ENCODE measurements at regions not wholly inside any gene's neighbourhood (a gene's known extent, or its start where the extent isn't known, plus 50 kb on each side); places are given as distances from the start of the nearest gene placed in this dataset.
A peak's percentile ranks its signal among the peaks of the same experiment; 100 is the strongest.
"Not testable (repeated sequence)": the region's sequence is repeated elsewhere in the genome, so short reads cannot be mapped to it uniquely, and the experiment has no call there.

DNA sequence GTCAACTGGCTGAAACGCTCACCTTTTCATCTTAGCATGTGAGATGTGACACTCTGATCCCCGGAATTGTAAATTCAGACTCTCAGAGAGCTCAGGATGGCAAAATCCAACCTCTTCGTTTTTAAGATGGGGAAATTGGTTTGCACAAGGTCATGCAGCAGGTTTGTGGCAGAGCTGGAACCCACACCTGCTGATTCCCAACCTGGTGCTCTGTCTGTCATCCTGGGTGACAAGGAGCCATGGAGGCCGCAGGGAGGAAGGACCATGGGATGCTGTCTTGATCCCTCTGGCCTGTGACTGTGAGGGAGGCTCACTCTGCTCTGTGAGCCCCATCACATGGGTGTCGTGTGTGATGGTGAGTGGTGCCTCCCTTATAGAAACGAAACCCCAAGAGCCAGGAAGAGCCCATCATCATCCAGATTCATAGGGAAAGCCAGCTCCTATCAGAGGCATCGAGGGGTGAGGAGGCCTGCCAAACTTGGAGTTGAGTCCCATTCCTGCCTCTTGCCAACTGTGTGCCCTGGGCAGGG, 87.4 kb upstream of the SYT13 start:
- Histone ChIP-seq H3K4me1 (ENCODE audit: control insufficient read depth in 1 of 2, insufficient read depth in 2 of 2, low read length in 2 of 2) (no peaks in the 10 kb centered on the region), H3K27me3 (ENCODE audit: control insufficient read depth in 1 of 2, insufficient read depth in 2 of 2, low read length in 1 of 2) (no peaks in the 10 kb centered on the region), H3K9me3 (ENCODE audit: control insufficient read depth, low read length) (no peaks in the 10 kb centered on the region), H3K27ac (ENCODE audit: low read depth in 1 of 2, low read length in 2 of 2) (no peak overlapping the region), H3K36me3 (ENCODE audit: control insufficient read depth in 1 of 2, insufficient read depth in 2 of 2, low read length in 1 of 2) (no peaks in the 10 kb centered on the region), H3K4me3 (ENCODE audit: low read length in 2 of 2) (no peak overlapping the region)
- ATAC-seq (ENCODE audit: low FRiP score) = no peak
- WGBS, 2 donors = 89 to 91% methylated on average over 7 of the region's 7 CpGs
- intact Hi-C loops (cut with DNase I) = no loop called here
- no peak for DNase-seq

DNA sequence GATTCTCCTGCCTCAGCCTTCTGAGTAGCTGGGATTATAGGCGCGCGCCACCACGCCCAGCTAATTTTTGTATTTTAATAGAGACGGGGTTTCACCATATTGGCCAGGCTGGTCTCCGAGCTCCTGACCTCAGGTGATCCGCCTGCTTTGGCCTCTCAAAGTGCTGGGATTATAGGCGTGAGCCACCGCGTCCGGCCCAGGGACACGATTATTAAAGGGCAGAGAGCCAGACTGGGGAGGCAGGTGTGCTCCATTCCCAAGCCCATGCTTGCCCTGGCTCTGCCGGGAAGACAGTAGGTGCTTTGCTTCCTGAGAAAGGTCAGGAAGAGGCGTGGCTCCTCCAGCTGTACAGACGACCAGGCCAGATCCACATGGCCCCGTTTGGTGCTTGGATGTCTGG, 86.3 kb upstream of the SYT13 start:
- 87 to 94% methylated on average over 16 of the region's 16 CpGs for WGBS, 2 donors
- H3K4me1 ChIP-seq (ENCODE audit: control insufficient read depth in 1 of 2, insufficient read depth in 2 of 2, low read length in 2 of 2); H3K36me3 ChIP-seq (ENCODE audit: control insufficient read depth in 1 of 2, insufficient read depth in 2 of 2, low read length in 1 of 2); H3K9me3 ChIP-seq (ENCODE audit: control insufficient read depth, low read length); H3K4me3 ChIP-seq (ENCODE audit: low read length in 2 of 2); intact Hi-C loops (cut with DNase I); DNase-seq; H3K27ac ChIP-seq (ENCODE audit: low read depth in 1 of 2, low read length in 2 of 2); ATAC-seq (ENCODE audit: low FRiP score); H3K27me3 ChIP-seq (ENCODE audit: control insufficient read depth in 1 of 2, insufficient read depth in 2 of 2, low read length in 1 of 2): not testable (repeated sequence)

DNA sequence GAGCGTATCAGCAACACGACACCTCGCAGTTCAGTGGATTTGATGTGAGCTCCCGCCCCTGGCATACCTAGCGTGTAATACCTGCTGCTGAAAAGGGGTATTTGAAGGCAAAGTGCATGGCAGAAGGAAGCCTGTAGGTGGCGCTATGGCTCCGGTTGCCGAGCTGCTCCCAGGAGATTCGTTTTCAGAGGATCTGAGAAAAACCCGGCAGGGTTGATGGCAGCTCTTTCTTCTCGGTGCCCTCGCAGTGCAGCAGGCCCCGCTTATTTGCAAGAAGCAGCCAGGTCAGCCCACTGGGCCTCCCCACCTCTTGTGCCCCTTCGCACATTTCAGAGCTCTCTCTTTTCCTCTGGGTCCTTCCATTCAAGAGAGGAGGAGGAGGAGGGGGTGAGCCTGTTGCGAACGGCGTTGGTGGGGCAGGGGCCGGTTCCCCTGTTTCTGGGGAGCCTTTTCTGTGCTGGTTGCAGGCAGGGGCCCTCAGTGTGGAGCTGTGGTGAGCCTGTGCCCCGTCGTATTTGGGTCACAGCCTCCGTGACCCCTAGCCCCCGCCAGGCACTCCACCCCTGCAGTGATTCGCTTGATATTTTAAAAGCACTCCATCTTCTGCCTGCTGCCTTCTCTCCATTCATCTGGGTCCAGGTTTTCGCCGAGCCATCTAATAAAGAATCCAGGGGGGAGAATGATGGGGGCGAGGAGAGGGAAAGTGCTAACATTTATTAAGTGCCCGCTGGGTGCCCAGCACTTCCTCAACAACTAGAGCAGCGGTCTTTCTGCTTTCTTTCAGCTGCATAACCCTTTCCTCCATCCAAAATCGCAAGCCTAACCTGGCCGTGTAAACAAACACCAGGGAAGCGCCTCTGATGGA, 85.3 kb upstream of the SYT13 start:
- 36 to 37% methylated on average over 31 of the region's 31 CpGs for WGBS, 2 donors
- peak; percentile 75 to 84 for DNase-seq

DNA sequence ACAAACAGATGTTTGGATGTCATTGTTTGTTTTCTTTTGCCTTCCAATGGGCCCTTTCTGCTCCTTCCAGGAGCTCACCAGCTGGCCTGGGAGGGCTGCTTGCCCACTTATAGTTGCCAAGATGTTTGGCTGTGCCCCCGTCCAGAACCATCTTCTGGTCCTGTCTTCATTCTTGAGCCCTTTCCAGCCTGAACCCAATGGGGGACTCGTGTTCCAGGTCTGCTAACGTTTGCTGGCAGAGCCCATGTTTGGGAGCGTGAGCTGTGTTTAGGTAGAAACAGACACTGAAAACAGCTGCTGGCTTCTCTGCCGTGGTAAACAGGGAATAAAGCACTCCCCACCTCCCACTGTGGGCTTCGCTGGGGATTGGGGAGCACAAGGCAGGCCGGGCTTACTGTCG, 83.2 kb upstream of the SYT13 start:
- Histone ChIP-seq H3K27me3 (ENCODE audit: control insufficient read depth in 1 of 2, insufficient read depth in 2 of 2, low read length in 1 of 2) (no peaks in the 10 kb centered on the region), H3K27ac (ENCODE audit: low read depth in 1 of 2, low read length in 2 of 2) (no peak overlapping the region), H3K9me3 (ENCODE audit: control insufficient read depth, low read length) (no peaks in the 10 kb centered on the region), H3K4me1 (ENCODE audit: control insufficient read depth in 1 of 2, insufficient read depth in 2 of 2, low read length in 2 of 2) (no peaks in the 10 kb centered on the region), H3K4me3 (ENCODE audit: low read length in 2 of 2) (no peak overlapping the region), H3K36me3 (ENCODE audit: control insufficient read depth in 1 of 2, insufficient read depth in 2 of 2, low read length in 1 of 2) (no peaks in the 10 kb centered on the region)
- WGBS, 2 donors = 71 to 76% methylated on average over 8 of the region's 8 CpGs
- intact Hi-C loops (cut with DNase I) = no loop called here
- ATAC-seq (ENCODE audit: low FRiP score) (no peak), DNase-seq (no peak)

More for the DNA sequence above, 85.3 kb upstream of the SYT13 start:
- ATAC-seq (ENCODE audit: low FRiP score) = no peak
- no peaks in the 10 kb centered on the region for H3K4me1 ChIP-seq (ENCODE audit: control insufficient read depth in 1 of 2, insufficient read depth in 2 of 2, low read length in 2 of 2)
- H3K9me3 ChIP-seq (ENCODE audit: control insufficient read depth, low read length) = no peaks in the 10 kb centered on the region
- no peaks in the 10 kb centered on the region for H3K27me3 ChIP-seq (ENCODE audit: control insufficient read depth in 1 of 2, insufficient read depth in 2 of 2, low read length in 1 of 2)
- no peaks in the 10 kb centered on the region for H3K36me3 ChIP-seq (ENCODE audit: control insufficient read depth in 1 of 2, insufficient read depth in 2 of 2, low read length in 1 of 2)
- no peak overlapping the region for H3K4me3 ChIP-seq (ENCODE audit: low read length in 2 of 2)
- intact Hi-C loops (cut with DNase I) = loop anchor here (2.0 kb wide), 3 partner anchors 283 to 401 kb away; no protein-coding TSS in a partner anchor
- H3K27ac ChIP-seq (ENCODE audit: low read depth in 1 of 2, low read length in 2 of 2) = no peak overlapping the region

DNA sequence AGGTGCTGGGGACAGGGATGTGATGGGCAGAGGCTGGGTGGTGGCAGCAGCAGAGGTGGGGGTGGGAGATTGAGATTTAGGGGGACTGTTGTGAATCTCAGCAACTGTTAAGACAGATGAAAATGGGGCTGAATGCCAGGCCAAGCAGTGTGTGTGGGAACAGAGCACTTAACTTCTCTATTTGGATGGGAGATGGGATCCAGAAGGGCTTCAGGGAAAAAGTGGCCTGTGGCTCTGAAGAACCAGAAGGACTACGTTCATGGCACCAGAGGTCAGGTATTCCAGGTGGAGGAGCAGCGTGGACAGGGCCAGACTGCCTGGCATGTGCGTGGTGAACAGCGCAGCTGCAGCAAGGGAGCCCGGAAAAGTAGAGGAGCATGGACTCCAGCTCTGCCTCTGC, 82.6 kb upstream of the SYT13 start:
- H3K27ac ChIP-seq (ENCODE audit: low read depth in 1 of 2, low read length in 2 of 2) = no peak overlapping the region
- ATAC-seq (ENCODE audit: low FRiP score) = no peak
- no peaks in the 10 kb centered on the region for H3K36me3 ChIP-seq (ENCODE audit: control insufficient read depth in 1 of 2, insufficient read depth in 2 of 2, low read length in 1 of 2)
- H3K4me1 ChIP-seq (ENCODE audit: control insufficient read depth in 1 of 2, insufficient read depth in 2 of 2, low read length in 2 of 2) = no peaks in the 10 kb centered on the region
- no peak for DNase-seq
- no peaks in the 10 kb centered on the region for H3K27me3 ChIP-seq (ENCODE audit: control insufficient read depth in 1 of 2, insufficient read depth in 2 of 2, low read length in 1 of 2)
- H3K9me3 ChIP-seq (ENCODE audit: control insufficient read depth, low read length) = no peaks in the 10 kb centered on the region
- intact Hi-C loops (cut with DNase I) = no loop called here
- H3K4me3 ChIP-seq (ENCODE audit: low read length in 2 of 2) = no peak overlapping the region
- 93 to 98% methylated on average over 5 of the region's 5 CpGs for WGBS, 2 donors

DNA sequence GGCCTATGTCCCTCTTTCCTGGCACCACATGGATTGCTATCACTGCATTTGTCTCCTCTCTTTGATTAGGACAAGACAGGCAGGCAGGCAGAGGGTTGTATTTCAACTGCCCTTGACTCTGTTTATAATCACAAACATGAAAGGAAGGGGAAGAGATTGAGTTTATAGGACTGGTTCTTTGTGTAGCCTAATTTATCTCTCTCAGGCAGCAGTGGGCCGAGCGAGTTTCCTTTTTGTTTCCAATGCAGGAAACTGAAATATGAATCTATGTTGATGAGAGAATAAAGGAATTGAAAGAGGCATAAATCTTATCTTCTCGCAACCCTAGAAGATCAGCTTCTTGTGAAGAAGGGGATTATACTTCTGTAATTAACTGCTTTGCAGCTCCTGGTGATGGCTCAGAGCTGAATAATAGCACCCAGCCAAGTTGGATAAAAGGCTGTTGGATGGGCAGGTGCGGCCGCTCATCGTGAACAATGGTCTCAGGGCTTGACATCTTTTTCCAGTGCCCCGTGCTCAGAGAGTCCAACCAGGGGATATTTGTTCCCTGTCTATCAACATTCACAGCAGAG, 80.6 kb upstream of the SYT13 start:
- 89 to 91% methylated on average over 7 of the region's 7 CpGs for WGBS, 2 donors
- H3K27ac ChIP-seq (ENCODE audit: low read depth in 1 of 2, low read length in 2 of 2) = no peak overlapping the region
- no peak for ATAC-seq (ENCODE audit: low FRiP score)
- no peak for DNase-seq
- H3K4me1 ChIP-seq (ENCODE audit: control insufficient read depth in 1 of 2, insufficient read depth in 2 of 2, low read length in 2 of 2) = no peaks in the 10 kb centered on the region
- peaks cover 0 to 4% of the 10 kb centered on the region in 2 donors for H3K27me3 ChIP-seq (ENCODE audit: control insufficient read depth in 1 of 2, insufficient read depth in 2 of 2, low read length in 1 of 2)
- H3K9me3 ChIP-seq (ENCODE audit: control insufficient read depth, low read length) = no peaks in the 10 kb centered on the region
- no peak overlapping the region for H3K4me3 ChIP-seq (ENCODE audit: low read length in 2 of 2)
- H3K36me3 ChIP-seq (ENCODE audit: control insufficient read depth in 1 of 2, insufficient read depth in 2 of 2, low read length in 1 of 2) = no peaks in the 10 kb centered on the region
- intact Hi-C loops (cut with DNase I) = no loop called here

DNA sequence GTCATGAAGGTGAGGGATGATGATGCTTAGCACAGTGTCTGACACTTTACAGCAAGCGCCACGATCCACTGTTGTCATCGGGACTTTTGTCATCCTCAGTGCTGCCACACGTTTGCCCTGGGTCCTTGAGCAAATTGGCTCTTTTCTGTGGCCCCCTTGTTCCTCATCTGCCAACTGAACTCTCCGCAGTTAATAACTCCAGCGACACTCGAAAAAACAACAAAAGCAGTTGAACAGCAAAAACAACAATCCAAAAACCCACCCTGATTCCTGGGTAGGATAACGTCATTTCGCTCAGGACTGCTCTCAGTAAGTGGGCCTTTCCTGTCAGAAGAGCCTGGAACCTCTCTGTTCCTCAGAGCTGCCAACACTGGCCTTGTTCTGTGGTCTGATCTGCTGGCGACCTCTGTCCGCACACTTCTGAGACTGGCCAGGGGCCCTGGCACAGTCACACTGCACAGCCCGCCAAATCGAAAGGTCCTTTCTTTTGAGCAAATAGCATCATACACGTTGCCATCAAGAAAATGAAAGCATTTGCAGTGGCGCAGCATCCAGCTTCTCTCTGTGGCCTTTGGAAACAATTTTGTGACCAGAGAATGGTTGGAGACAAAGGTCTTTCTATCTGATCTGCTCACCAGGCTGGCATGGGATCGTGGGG, 79.9 kb upstream of the SYT13 start:
- intact Hi-C loops (cut with DNase I) = no loop called here
- Histone ChIP-seq H3K36me3 (ENCODE audit: control insufficient read depth in 1 of 2, insufficient read depth in 2 of 2, low read length in 1 of 2) (no peaks in the 10 kb centered on the region), H3K27me3 (ENCODE audit: control insufficient read depth in 1 of 2, insufficient read depth in 2 of 2, low read length in 1 of 2) (peaks cover 0 to 4% of the 10 kb centered on the region in 2 donors), H3K9me3 (ENCODE audit: control insufficient read depth, low read length) (no peaks in the 10 kb centered on the region), H3K27ac (ENCODE audit: low read depth in 1 of 2, low read length in 2 of 2) (no peak overlapping the region), H3K4me3 (ENCODE audit: low read length in 2 of 2) (no peak overlapping the region), H3K4me1 (ENCODE audit: control insufficient read depth in 1 of 2, insufficient read depth in 2 of 2, low read length in 2 of 2) (no peaks in the 10 kb centered on the region)
- 27 to 35% methylated on average over 16 of the region's 16 CpGs for WGBS, 2 donors
- ATAC-seq (ENCODE audit: low FRiP score) (peak; percentile 58), DNase-seq (peak in 1 of 2 donors; percentile 55)

DNA sequence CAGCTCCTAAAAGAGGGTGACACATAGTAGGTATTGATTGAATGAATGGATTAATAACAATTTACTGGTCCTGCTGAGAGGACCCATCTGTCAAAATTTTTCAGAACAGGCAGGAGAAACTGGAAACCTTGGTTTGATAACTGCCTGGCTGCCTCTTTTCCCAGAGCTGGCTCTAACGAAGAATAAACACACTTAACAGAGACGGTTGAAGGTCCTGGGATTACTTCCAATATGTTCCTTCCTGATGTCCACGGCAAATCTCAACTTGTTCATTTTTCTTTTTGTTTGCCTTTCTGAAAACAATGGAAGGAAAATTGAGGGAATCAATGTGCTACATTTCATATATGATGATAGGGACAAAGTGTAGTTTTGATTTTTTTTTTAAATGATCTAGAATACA, 76.5 kb upstream of the SYT13 start:
- no peak for ATAC-seq (ENCODE audit: low FRiP score)
- Histone ChIP-seq H3K36me3 (ENCODE audit: control insufficient read depth in 1 of 2, insufficient read depth in 2 of 2, low read length in 1 of 2) (no peaks in the 10 kb centered on the region), H3K27me3 (ENCODE audit: control insufficient read depth in 1 of 2, insufficient read depth in 2 of 2, low read length in 1 of 2) (peaks cover 0 to 4% of the 10 kb centered on the region in 2 donors), H3K4me3 (ENCODE audit: low read length in 2 of 2) (no peak overlapping the region), H3K4me1 (ENCODE audit: control insufficient read depth in 1 of 2, insufficient read depth in 2 of 2, low read length in 2 of 2) (no peaks in the 10 kb centered on the region), H3K9me3 (ENCODE audit: control insufficient read depth, low read length) (no peaks in the 10 kb centered on the region), H3K27ac (ENCODE audit: low read depth in 1 of 2, low read length in 2 of 2) (no peak overlapping the region)
- DNase-seq = no peak
- intact Hi-C loops (cut with DNase I) = no loop called here
- 18 to 24% methylated on average over 3 of the region's 3 CpGs for WGBS, 2 donors

Measured in aorta (tissue), 5 donors.